ENCODE measurements at regions not wholly inside any gene's neighbourhood (a gene's known extent, or its start where the extent isn't known, plus 50 kb on each side); places are given as distances from the start of the nearest gene placed in this dataset.

- no peak for DNase-seq
Measured at GRCh38 chr4:153107246-153107645, 97.0 kb upstream of the TRIM2 start.

DNA sequence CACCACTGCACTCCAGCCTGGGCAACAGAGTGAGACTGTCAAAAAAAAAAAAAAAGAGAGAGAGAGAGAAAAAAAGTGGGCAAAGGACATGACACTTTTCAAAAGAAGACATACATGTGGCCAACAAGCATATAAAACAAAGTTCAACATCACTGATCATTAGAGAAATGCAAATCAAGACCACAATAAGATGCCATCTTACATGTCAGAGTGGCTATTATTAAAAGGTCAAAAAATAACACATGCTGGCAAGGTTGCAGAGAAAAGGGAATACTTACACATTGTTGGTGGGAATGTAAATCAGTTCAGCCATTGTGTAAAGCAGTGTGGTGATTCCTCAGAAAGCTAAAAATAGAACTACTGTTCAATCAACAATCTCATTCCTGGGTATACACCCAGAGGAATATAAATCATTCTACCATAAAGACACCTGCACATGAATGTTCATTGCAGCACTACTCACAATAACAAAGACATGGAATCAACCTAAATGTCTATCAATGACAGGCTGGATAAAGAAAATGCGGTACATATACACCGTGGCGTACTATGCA, 94.9 kb upstream of the TRIM2 start:
- no peak for DNase-seq

DNA sequence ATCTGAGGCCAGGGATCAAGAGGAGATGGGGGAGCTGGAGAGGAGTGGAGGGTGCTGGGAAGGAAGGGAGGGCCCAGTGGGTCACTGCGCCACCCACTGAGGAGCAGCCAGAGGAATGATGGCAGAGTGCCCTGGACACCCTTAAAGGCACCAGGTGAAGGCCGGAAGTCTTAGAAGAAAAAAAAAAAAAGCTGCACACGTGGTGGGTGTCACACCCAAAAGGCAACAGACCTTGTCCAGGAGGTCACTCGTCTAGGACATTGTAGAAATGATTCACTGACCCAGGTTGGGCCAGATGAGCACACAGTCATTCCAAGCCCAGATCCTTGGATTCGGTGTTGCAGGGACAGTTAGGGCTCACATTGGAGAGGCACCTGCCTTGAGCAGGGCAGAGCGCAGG, 93.5 kb upstream of the TRIM2 start:
- no peak for DNase-seq

- no peak for DNase-seq
Measured at GRCh38 chr4:153111426-153112040, 92.7 kb upstream of the TRIM2 start.

GRCh38 chr4:153112041-153112441, 92.2 kb upstream of the TRIM2 start:
- DNase-seq: no peak

DNA sequence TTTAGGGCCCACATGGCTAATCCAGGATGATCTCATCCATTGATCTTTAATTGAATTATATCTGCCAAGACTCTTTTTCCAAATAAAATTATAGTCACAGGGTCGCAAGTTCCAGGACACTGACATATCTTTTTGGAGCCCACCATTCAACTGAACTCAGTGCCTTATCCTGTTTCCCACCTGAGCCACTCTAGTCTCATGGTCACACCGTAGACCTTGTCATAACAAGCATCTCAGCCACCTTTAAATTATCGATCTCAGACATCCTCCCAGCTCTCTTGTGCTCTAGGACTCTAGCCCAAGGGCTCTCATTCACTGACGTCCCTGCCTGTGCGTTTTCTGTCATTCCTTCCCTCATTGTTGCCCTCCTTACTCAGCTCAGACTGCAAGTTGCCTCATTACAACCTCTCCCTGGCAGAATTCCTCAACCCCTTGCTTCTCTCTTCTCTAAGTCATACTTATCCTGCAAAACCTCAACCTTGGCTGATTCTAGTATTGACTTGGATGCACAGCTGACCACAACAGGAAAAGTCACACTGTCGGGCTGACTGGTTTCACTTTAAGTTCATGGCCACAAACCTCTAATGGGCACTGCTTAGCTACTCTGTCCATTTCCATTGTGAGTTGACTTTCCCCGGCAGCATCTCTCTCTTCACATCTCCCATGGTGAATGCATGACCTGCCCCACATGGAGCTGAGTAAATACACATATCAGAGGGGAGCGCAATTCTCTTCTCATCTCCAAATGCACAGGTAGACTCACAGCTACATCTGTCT, 91.0 kb upstream of the TRIM2 start:
- DNase-seq: no peak

DNA sequence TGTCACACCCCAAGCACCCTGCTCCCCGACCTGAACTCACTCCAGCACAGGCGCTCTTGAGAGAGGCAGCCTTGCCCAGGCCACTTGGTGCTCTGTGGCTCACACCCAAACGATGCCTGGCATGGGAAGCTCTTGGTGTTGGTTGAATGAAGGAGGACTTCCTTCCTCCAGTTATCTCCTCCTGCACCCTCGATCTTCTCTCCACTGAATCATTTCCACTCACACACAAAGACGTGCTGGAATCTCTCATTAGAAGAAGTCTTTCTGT, 90.5 kb upstream of the TRIM2 start:
- DNase-seq: no peak

DNA sequence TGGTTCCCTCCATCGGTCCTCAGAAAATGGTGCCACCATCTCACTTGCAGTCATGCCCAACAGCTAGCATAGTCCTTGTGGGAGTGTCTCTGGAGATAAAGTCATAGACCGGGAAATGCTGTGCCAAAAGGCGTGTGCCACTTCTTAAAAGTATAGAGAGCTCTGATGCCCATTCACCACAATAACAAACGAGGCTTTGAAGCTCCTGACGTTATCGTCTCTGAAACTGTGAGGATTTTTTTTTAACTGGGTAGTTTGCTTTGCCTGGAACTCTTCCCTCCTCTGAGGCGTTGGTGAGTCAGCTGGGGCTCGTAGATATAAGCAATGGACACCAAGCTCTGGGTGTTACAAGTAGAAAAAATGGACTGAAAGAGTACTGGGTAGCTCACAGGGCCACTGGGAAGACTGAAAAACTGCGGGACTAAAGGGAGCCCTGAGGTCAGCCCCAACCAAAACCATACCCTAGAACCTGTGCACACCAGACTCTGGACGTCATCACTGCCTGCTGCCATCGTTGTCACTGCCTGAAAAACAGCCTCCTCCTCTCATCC, 89.4 kb upstream of the TRIM2 start:
- DNase-seq: no peak

GRCh38 chr4:153115322-153116290, 88.6 kb upstream of the TRIM2 start:
- DNase-seq: peak; percentile 56

GRCh38 chr4:153116291-153116680, 88.0 kb upstream of the TRIM2 start:
- no peak for DNase-seq

DNA sequence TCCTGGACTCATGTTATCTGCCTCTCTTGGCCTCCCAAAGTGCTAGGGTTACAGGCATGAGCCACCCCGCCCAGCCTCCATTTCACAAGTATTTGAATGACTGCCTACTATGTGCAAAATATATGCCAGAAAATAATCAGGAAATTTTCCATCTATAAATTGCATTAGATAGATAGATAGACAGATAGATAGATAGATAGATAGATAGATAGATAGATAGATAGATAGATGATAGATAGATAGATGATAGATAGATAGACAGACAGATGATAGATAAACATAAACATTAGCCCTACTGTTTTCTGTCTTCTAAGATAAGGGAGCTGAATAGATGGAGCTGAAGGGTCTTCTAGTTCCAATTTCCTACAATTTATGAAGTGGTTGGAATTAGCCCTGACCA, 87.4 kb upstream of the TRIM2 start:
- DNase-seq: no peak

- no peak for DNase-seq
Measured at GRCh38 chr4:153117554-153117953, 86.7 kb upstream of the TRIM2 start.

DNA sequence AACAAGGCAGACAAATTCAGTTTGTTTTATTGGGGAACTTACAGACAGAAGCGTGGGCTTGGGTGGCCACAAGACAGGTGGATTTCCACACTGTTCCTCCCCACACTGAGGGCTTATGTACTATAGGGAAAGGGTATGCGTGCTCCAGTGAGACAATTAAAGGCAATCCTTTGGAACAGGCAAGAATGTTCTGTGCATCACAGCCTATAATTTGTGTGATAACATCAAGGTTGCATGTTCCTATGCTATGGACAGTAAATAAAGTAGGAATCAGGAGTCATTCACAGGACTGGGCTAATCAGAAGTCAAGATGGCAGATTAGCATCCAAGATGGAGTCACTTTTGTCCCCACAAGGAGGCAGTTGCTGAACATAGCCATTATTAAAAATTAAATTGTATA, 84.6 kb upstream of the TRIM2 start:
- DNase-seq: no peak

GRCh38 chr4:153120235-153120634, 84.0 kb upstream of the TRIM2 start:
- no peak for DNase-seq

DNA sequence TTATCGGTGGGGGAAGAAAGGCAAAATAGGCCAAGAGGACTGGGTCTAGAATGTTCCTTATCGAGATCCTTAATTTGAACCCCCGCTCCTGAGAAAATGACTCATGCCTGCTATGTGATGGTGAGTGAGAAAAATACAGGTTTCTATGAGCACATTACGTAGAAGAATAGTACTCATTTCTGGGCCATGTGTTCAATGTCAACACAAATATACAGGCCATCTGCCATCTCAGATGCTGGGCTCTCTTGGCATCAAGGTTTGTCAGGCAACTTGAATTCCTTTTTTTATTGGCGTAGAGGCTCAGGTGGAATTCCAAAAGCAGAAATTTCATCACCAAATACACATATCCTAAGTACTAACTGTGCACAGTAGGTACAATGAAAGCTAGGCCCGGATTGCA, 81.4 kb upstream of the TRIM2 start:
- DNase-seq: no peak

DNA sequence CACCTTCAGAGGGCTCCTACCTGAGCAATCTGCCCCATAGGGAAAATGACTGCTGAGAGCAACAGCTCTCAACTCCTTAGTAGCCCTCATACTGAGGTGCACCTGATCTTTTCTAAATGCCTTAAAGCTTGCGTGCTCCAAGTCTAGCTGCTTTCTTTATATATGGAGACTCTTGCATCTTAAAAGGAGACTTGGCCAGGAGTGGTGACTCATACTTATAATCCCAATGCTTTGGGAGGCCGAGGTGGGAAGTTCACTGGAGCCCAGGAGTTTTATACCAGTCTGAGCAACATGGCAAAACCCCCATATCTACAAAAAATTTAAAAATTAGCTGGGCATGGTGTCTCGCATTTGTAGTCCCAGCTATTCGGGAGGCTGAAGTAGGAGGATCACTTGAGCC, 78.1 kb upstream of the TRIM2 start:
- DNase-seq: no peak

- DNase-seq: peak; percentile 88
Measured at GRCh38 chr4:153127760-153128494, 76.3 kb upstream of the TRIM2 start.

DNA sequence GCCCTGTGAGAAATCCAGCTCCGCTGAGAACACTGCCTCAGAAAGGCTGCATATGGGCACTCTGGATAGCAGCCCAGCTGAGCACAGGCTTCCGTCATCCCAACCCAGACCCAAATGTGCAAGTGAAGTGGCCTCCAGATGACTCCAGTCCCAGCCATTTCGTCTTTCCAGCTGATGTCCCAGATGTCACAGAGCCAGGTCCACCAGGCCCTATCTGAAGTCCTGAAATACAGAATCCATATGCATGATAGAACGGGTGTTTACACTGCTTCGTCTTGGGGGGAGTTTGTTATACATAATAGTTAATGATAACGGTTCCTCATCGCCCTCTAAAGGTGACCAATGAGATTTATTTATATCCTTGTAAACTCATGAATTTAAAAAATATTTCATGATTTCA, 72.6 kb upstream of the TRIM2 start:
- no peak for DNase-seq

- DNase-seq: peak; percentile 83
Measured at GRCh38 chr4:153137159-153137558, 67.1 kb upstream of the TRIM2 start.

DNA sequence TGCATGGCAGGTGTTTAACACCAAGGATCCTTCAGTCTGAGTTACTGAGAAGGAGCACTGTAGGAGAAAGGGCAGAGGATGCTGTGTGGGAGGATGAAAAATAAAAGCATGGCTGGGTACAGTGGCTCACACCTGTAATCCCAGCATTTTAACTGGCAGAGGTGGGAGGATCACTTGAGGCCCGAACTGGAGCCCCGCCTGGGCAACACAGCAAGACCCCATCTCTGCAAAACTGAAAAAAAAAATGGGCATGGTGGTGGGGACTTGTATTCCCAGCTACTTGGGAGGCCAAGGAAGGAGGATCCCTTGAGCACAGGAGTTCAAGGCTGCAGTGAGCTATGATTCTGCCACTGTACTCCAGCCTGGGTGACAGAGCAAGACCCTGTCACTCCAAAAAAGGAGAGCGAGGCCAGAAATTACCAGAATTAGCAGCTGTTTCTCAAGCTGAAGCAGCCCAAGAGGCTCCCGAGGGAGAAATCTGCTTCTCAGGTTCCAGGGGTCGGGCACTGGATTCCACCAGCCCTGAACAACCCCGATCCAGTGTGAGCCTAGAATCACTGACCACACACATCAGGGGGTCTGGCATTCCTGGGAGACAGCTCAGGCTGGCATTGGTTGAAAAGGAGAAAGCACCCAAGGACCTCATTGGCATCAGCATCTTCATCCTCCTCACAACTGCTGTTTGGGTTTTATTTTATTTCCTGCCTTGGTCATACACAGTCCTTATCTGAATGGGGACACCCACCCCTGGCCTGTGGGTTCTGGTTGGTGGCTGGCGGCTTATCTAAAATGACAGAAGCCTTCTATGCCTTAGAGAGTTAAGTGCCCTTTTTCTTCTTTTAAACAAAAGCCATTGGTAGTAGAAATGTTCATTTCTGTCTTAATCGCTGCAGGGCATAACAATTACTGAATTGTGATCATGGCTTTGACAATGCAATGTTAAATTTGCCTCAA, 66.3 kb upstream of the TRIM2 start:
- no peak for DNase-seq

GRCh38 chr4:153138736-153139135, 65.5 kb upstream of the TRIM2 start:
- no peak for DNase-seq
